A204.1 (cell line): ENCODE measurements at regions not wholly inside any gene's neighbourhood (a gene's known extent, or its start where the extent isn't known, plus 50 kb on each side); places are given as distances from the start of the nearest gene placed in this dataset.
"Not testable (repeated sequence)": the region's sequence is repeated elsewhere in the genome, so short reads cannot be mapped to it uniquely, and the experiment has no call there.

Experiments used
- FAIRE-seq: peaks from 2 replicates; lab custom pipeline; 2012; peaks lifted over from hg19 to GRCh38; lab: Jason Lieb, UNC

GRCh38 chr9:89941875-89942274, 337.1 kb downstream of the GADD45G start:
- FAIRE-seq: no peak

- no peak for FAIRE-seq
Observed at GRCh38 chr9:89942643-89943042, 337.8 kb downstream of the GADD45G start.

- FAIRE-seq: no peak
Observed at GRCh38 chr9:89943309-89943708, 338.5 kb downstream of the GADD45G start.

GRCh38 chr9:89943728-89944127, 338.9 kb downstream of the GADD45G start:
- FAIRE-seq: no peak

GRCh38 chr9:89945133-89945532, 340.3 kb downstream of the GADD45G start:
- FAIRE-seq: no peak

- FAIRE-seq: no peak
Observed at GRCh38 chr9:89946741-89947140, 341.9 kb downstream of the GADD45G start.

- FAIRE-seq: no peak
Observed at GRCh38 chr9:89949111-89949510, 344.3 kb downstream of the GADD45G start.

GRCh38 chr9:89951675-89952074, 346.9 kb downstream of the GADD45G start:
- FAIRE-seq: no peak

GRCh38 chr9:89952401-89952800, 347.6 kb downstream of the GADD45G start:
- FAIRE-seq: no peak

GRCh38 chr9:89953263-89953662, 348.5 kb downstream of the GADD45G start:
- not testable (repeated sequence) for FAIRE-seq

- FAIRE-seq: no peak
Observed at GRCh38 chr9:89953824-89954615, 349.2 kb downstream of the GADD45G start.

GRCh38 chr9:89955144-89955543, 350.3 kb downstream of the GADD45G start:
- FAIRE-seq: no peak

GRCh38 chr9:89955626-89956025, 350.8 kb downstream of the GADD45G start:
- FAIRE-seq: no peak

- no peak for FAIRE-seq
Observed at GRCh38 chr9:89956331-89956730, 351.5 kb downstream of the GADD45G start.

- FAIRE-seq: no peak
Observed at GRCh38 chr9:89956907-89957306, 352.1 kb downstream of the GADD45G start.

- FAIRE-seq: no peak
Observed at GRCh38 chr9:89958086-89958485, 353.3 kb downstream of the GADD45G start.

- no peak for FAIRE-seq
Observed at GRCh38 chr9:89961616-89962341, 357.0 kb downstream of the GADD45G start.

GRCh38 chr9:89963280-89963679, 358.5 kb downstream of the GADD45G start:
- no peak for FAIRE-seq

GRCh38 chr9:89967527-89967926, 362.7 kb downstream of the GADD45G start:
- no peak for FAIRE-seq

- no peak for FAIRE-seq
Observed at GRCh38 chr9:89969156-89969675, 364.4 kb downstream of the GADD45G start.

- FAIRE-seq: no peak
Observed at GRCh38 chr9:89969881-89970639, 365.2 kb downstream of the GADD45G start.

- no peak for FAIRE-seq
Observed at GRCh38 chr9:89970701-89971100, 365.9 kb downstream of the GADD45G start.

GRCh38 chr9:89972535-89972934, 367.7 kb downstream of the GADD45G start:
- no peak for FAIRE-seq
